ENCODE measurements at regions not wholly inside any gene's neighbourhood (a gene's known extent, or its start where the extent isn't known, plus 50 kb on each side); places are given as distances from the start of the nearest gene placed in this dataset.
"Not testable (repeated sequence)": the region's sequence is repeated elsewhere in the genome, so short reads cannot be mapped to it uniquely, and the experiment has no call there.

DNA sequence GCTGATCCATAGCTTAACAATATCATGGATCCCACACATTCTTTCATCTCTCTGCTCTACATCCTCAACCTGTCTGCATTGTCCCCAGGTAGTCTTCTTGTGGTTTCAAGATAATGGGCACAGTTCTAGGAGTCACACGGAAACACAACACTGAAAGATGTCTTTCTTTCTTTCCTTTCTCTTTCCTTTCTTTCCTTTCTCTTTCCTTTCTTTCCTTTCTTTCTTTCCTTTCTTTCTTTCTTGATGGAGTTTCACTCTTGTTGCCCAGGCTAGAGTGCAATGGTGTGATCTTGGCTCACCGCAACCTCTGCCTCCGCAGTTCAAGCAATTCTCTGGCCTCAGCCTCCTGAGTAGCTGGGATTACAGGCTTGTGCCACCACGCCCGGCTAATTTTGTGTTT is 76.2 kb upstream of the PPM1B start:
- CTCF ChIA-PET = interaction anchor here (0.6 kb wide), 1 partner anchor 117 kb away, joined by 3 read pairs; no protein-coding TSS in a partner anchor
- H3K36me3 Mint-ChIP-seq (ENCODE audit: low read depth); DNase-seq; POLR2A ChIA-PET; H3K4me3 Mint-ChIP-seq; H3K27ac Mint-ChIP-seq; H3K9me3 Mint-ChIP-seq; H3K27me3 Mint-ChIP-seq: not testable (repeated sequence)
- H3K4me1 Mint-ChIP-seq = peaks cover 17% of the 10 kb centered on the region

DNA sequence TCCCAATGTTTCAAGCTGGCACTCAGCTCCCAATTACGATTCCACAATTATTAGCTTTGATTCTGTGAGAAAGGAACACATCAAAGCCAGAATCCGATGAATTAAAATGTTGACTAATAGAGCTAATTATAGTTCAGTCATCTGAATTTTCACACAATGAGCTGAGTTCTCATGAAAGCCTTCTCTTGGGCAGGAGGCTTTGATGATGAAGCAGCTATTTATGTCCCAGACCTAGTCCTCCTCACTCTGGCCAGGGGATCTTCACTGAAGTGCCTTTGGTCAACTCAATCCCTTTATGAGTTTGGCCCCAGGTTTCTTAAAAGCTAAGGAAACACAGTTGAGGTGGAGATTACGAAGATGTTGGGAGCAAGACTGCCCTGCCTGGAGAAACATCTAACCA is 74.7 kb upstream of the PPM1B start:
- ChIA-PET POLR2A (no interaction called here), CTCF (interaction anchor here (0.7 to 1.1 kb wide), 2 partner anchors 24 to 1010 kb away, joined by 3 read pairs; no protein-coding TSS in a partner anchor)
- DNase-seq = no peak
- Mint-ChIP-seq H3K27me3 (peaks cover 4% of the 10 kb centered on the region), H3K4me1 (peaks cover 25% of the 10 kb centered on the region), H3K36me3 (ENCODE audit: low read depth) (no peaks in the 10 kb centered on the region), H3K4me3 (no peak overlapping the region), H3K9me3 (no peaks in the 10 kb centered on the region), H3K27ac (no peak overlapping the region)

GRCh38 chr2:44097322-44097907 is 71.3 kb upstream of the PPM1B start:
- H3K27me3 Mint-ChIP-seq = peaks cover 4% of the 10 kb centered on the region
- no peak overlapping the region for H3K4me3 Mint-ChIP-seq
- H3K36me3 Mint-ChIP-seq (ENCODE audit: low read depth) = no peaks in the 10 kb centered on the region
- ChIA-PET POLR2A (no interaction called here), CTCF (interaction anchor here (0.7 to 1.6 kb wide), 3 partner anchors 10 to 387 kb away, joined by 3 to 5 read pairs (median 4); no protein-coding TSS in a partner anchor)
- DNase-seq = no peak
- no peaks in the 10 kb centered on the region for H3K9me3 Mint-ChIP-seq
- no peak overlapping the region for H3K27ac Mint-ChIP-seq
- peaks cover 24% of the 10 kb centered on the region for H3K4me1 Mint-ChIP-seq

- peaks cover 24% of the 10 kb centered on the region for H3K4me1 Mint-ChIP-seq
- no peak overlapping the region for H3K4me3 Mint-ChIP-seq
- H3K36me3 Mint-ChIP-seq (ENCODE audit: low read depth) = no peaks in the 10 kb centered on the region
- no peak for DNase-seq
- no peaks in the 10 kb centered on the region for H3K9me3 Mint-ChIP-seq
- no peak overlapping the region for H3K27ac Mint-ChIP-seq
- ChIA-PET POLR2A (no interaction called here), CTCF (interaction anchor here (0.7 to 1.6 kb wide), 5 partner anchors 9 to 21 kb away, joined by 3 to 5 read pairs (median 3); no protein-coding TSS in a partner anchor)
- H3K27me3 Mint-ChIP-seq = peaks cover 4% of the 10 kb centered on the region
Measured at GRCh38 chr2:44098050-44098449, 70.6 kb upstream of the PPM1B start.

DNA sequence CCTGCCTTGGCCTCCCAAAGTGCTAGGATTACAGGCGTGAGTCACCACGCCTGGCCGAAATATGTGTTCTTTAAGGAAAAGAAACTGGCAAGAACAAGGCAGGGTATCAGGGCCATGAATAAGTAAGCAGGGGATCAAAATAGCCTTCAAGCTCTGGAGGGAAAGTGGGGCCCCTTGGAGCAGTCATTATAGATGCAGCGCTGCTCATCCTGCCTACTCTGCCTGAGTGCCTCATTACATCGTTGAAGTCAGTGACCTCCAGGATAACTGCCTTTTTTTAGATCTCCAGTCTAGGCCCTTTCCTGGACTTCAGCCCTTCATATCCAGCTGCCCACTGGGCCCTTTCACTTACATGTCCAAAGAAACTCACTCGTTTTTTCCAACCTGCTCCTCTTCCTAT is 69.8 kb upstream of the PPM1B start:
- Mint-ChIP-seq H3K4me3 (no peak overlapping the region), H3K9me3 (no peaks in the 10 kb centered on the region), H3K27me3 (peaks cover 4% of the 10 kb centered on the region), H3K4me1 (peaks cover 26% of the 10 kb centered on the region), H3K27ac (no peak overlapping the region), H3K36me3 (ENCODE audit: low read depth) (no peaks in the 10 kb centered on the region)
- ChIA-PET POLR2A (no interaction called here), CTCF (interaction anchor here (0.8 to 1.2 kb wide), 4 partner anchors 10 to 22 kb away, joined by 3 to 4 read pairs (median 3); no protein-coding TSS in a partner anchor)
- no peak for DNase-seq

DNA sequence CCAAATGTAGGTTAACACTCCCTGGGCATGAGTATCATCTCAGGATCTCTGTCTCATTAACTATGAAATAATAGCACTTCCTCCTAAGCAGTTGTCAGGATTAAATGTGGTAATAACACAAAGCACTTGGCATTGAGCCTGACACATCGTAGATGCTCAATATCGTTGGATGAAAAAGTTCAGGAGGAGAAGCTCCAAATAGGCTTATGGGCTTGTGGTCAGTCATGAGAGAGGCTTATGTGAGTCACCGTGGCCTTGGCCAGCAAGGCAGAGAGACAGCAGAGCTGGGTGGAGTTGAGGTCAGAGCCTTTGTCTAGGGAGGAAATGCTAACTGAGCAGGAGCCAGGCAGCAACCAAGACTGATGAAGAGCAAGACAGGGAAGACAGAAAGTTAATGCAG is 68.3 kb upstream of the PPM1B start:
- Mint-ChIP-seq H3K27me3 (peaks cover 4% of the 10 kb centered on the region), H3K4me3 (no peak overlapping the region), H3K36me3 (ENCODE audit: low read depth) (no peaks in the 10 kb centered on the region), H3K27ac (no peak overlapping the region), H3K4me1 (peaks cover 29% of the 10 kb centered on the region), H3K9me3 (no peaks in the 10 kb centered on the region)
- POLR2A ChIA-PET = no interaction called here
- no peak for DNase-seq
- CTCF ChIA-PET = interaction anchor here (0.7 to 1.9 kb wide), 4 partner anchors 9 to 32 kb away, joined by 3 to 4 read pairs (median 4); no protein-coding TSS in a partner anchor

GRCh38 chr2:44101246-44101645 is 67.4 kb upstream of the PPM1B start:
- no peak for DNase-seq
- H3K27me3 Mint-ChIP-seq = peaks cover 4% of the 10 kb centered on the region
- H3K4me3 Mint-ChIP-seq = no peak overlapping the region
- H3K4me1 Mint-ChIP-seq = peaks cover 29% of the 10 kb centered on the region
- no peaks in the 10 kb centered on the region for H3K36me3 Mint-ChIP-seq (ENCODE audit: low read depth)
- no peak overlapping the region for H3K27ac Mint-ChIP-seq
- ChIA-PET CTCF (interaction anchor here (1.0 to 1.9 kb wide), 4 partner anchors 10 to 31 kb away, joined by 3 to 4 read pairs (median 4); no protein-coding TSS in a partner anchor), POLR2A (no interaction called here)
- no peaks in the 10 kb centered on the region for H3K9me3 Mint-ChIP-seq

GRCh38 chr2:44102790-44103562 is 65.7 kb upstream of the PPM1B start:
- DNase-seq = no peak
- H3K4me1 Mint-ChIP-seq = peaks cover 27% of the 10 kb centered on the region
- ChIA-PET CTCF (no interaction called here), POLR2A (no interaction called here)
- H3K36me3 Mint-ChIP-seq (ENCODE audit: low read depth) = no peaks in the 10 kb centered on the region
- no peak overlapping the region for H3K27ac Mint-ChIP-seq
- no peak overlapping the region for H3K4me3 Mint-ChIP-seq
- H3K27me3 Mint-ChIP-seq = no peaks in the 10 kb centered on the region
- H3K9me3 Mint-ChIP-seq = no peaks in the 10 kb centered on the region

DNA sequence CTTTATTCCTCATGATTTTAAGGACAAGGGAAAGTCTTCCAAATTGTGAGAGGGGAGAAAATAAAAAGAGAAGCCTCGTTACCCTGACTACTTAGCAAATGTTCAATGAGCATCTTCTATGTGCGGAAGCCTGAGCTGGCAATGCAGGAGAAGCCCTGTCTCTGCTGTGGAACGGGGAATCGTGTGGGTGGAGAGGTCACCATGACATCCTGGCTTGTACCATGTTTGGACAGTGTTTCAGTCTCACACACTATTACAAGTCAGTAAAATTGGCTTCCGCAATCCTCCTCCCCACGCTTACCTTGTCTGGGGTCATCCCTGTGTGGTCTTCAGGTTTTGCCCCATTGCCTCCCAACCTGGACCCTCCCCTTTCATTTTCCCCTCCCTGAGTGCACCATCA is 65.0 kb upstream of the PPM1B start:
- ChIA-PET CTCF (interaction anchor here (0.7 kb wide), 1 partner anchor 83 kb away, joined by 4 read pairs; no protein-coding TSS in a partner anchor), POLR2A (no interaction called here)
- no peaks in the 10 kb centered on the region for H3K36me3 Mint-ChIP-seq (ENCODE audit: low read depth)
- no peak overlapping the region for H3K27ac Mint-ChIP-seq
- no peaks in the 10 kb centered on the region for H3K9me3 Mint-ChIP-seq
- no peak for DNase-seq
- peaks cover 2% of the 10 kb centered on the region for H3K27me3 Mint-ChIP-seq
- no peak overlapping the region for H3K4me3 Mint-ChIP-seq
- H3K4me1 Mint-ChIP-seq = peaks cover 22% of the 10 kb centered on the region

DNA sequence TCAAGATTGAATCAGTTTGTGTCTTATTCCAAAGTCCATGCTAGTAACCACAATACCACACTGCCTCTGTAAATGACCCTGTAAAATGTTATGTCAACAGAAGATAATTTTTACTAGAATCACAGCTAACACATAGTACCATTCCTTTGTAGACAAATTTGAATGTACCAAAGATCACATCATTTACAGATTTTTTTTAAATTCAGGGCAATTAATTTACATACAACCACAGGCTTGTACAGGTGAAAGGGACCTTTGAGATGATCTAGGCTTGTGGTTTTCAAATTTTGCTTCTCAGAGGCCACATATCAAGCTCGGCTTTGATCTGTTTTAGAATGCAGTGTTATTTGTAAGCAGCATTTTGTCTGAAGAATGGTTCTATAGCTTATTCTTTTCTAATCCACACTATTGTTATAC is 63.8 kb upstream of the PPM1B start:
- no peak overlapping the region for H3K4me3 Mint-ChIP-seq

GRCh38 chr2:44106509-44106908 is 62.2 kb upstream of the PPM1B start:
- H3K4me3 Mint-ChIP-seq; H3K9me3 Mint-ChIP-seq; H3K27ac Mint-ChIP-seq; DNase-seq; H3K36me3 Mint-ChIP-seq (ENCODE audit: low read depth); H3K27me3 Mint-ChIP-seq; H3K4me1 Mint-ChIP-seq; POLR2A ChIA-PET: not testable (repeated sequence)
- CTCF ChIA-PET = interaction anchor here (1.2 kb wide), 1 partner anchor 10 kb away, joined by 3 read pairs; no protein-coding TSS in a partner anchor

More for the DNA sequence above, 63.8 kb upstream of the PPM1B start:
- Mint-ChIP-seq H3K27me3 (peaks cover 2% of the 10 kb centered on the region), H3K36me3 (ENCODE audit: low read depth) (no peaks in the 10 kb centered on the region), H3K9me3 (no peaks in the 10 kb centered on the region), H3K27ac (no peak overlapping the region), H3K4me1 (peaks cover 18% of the 10 kb centered on the region)
- ChIA-PET POLR2A (no interaction called here), CTCF (interaction anchor here (0.8 to 1.0 kb wide), 2 partner anchors 9 to 18 kb away, joined by 3 read pairs; no protein-coding TSS in a partner anchor)
- DNase-seq = no peak

GRCh38 chr2:44107086-44107740 is 61.5 kb upstream of the PPM1B start:
- no peak overlapping the region for H3K27ac Mint-ChIP-seq
- POLR2A ChIA-PET = no interaction called here

GRCh38 chr2:44107974-44108373 is 60.7 kb upstream of the PPM1B start:
- DNase-seq = no peak
- peaks cover 9% of the 10 kb centered on the region for H3K4me1 Mint-ChIP-seq
- POLR2A ChIA-PET = no interaction called here
- no peaks in the 10 kb centered on the region for H3K9me3 Mint-ChIP-seq
- H3K4me3 Mint-ChIP-seq = no peak overlapping the region
- H3K27ac Mint-ChIP-seq = no peak overlapping the region
- no peaks in the 10 kb centered on the region for H3K36me3 Mint-ChIP-seq (ENCODE audit: low read depth)
- CTCF ChIA-PET = interaction anchor here (1.0 to 1.2 kb wide), 2 partner anchors 11 to 21 kb away, joined by 3 to 5 read pairs; no protein-coding TSS in a partner anchor
- H3K27me3 Mint-ChIP-seq = peaks cover 2% of the 10 kb centered on the region

More at GRCh38 chr2:44107086-44107740, 61.5 kb upstream of the PPM1B start:
- DNase-seq = no peak
- peaks cover 9% of the 10 kb centered on the region for H3K4me1 Mint-ChIP-seq
- H3K4me3 Mint-ChIP-seq = no peak overlapping the region
- CTCF ChIA-PET = interaction anchor here (1.0 to 1.2 kb wide), 2 partner anchors 10 to 11 kb away, joined by 3 to 5 read pairs; no protein-coding TSS in a partner anchor
- H3K36me3 Mint-ChIP-seq (ENCODE audit: low read depth) = no peaks in the 10 kb centered on the region
- H3K9me3 Mint-ChIP-seq = no peaks in the 10 kb centered on the region
- peaks cover 2% of the 10 kb centered on the region for H3K27me3 Mint-ChIP-seq
